ENCODE measurements at regions not wholly inside any gene's neighbourhood (a gene's known extent, or its start where the extent isn't known, plus 50 kb on each side); places are given as distances from the start of the nearest gene placed in this dataset.

DNA sequence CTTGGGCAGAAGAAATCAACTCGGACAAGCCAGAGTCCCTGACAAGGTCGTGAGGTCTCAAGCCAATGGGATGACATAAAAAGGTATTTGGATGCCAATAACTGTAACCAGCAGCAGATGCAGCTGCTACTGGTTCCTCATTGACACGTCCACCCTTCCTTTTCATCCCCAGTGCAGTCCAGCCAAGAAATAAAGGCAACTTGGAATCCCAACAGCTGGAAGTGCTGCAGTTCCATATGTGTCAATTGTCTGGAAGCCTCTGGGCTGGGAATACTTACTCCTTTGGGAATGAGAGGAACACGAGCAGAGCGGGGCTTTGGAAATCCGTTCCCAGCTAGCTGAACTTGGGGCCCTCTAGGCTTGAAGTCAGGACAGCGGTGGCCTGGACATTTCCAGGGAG, 360.4 kb upstream of the ZFHX3 start:
- Histone ChIP-seq H3K4me3 (no peak overlapping the region), H3K36me3 (no peaks in the 10 kb centered on the region), H3K27ac (no peak overlapping the region), H3K27me3 (no peaks in the 10 kb centered on the region), H3K4me1 (no peaks in the 10 kb centered on the region), H3K9me3 (no peaks in the 10 kb centered on the region)
- DNase-seq (ENCODE audit: low spot score in 2 of 2), result no peak
- WGBS, 2 donors, result 54 to 68% methylated on average over 7 of the region's 7 CpGs
- TF ChIP-seq EP300 (IDR thresholded peaks at IDR 0.05) (no peak), POLR2A (IDR thresholded peaks at IDR 0.05) (no peak)
- TF ChIP-seq, protein P1, sequence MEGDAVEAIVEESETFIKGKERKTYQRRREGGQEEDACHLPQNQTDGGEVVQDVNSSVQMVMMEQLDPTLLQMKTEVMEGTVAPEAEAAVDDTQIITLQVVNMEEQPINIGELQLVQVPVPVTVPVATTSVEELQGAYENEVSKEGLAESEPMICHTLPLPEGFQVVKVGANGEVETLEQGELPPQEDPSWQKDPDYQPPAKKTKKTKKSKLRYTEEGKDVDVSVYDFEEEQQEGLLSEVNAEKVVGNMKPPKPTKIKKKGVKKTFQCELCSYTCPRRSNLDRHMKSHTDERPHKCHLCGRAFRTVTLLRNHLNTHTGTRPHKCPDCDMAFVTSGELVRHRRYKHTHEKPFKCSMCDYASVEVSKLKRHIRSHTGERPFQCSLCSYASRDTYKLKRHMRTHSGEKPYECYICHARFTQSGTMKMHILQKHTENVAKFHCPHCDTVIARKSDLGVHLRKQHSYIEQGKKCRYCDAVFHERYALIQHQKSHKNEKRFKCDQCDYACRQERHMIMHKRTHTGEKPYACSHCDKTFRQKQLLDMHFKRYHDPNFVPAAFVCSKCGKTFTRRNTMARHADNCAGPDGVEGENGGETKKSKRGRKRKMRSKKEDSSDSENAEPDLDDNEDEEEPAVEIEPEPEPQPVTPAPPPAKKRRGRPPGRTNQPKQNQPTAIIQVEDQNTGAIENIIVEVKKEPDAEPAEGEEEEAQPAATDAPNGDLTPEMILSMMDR (IDR thresholded peaks at IDR 0.05), result no peak

DNA sequence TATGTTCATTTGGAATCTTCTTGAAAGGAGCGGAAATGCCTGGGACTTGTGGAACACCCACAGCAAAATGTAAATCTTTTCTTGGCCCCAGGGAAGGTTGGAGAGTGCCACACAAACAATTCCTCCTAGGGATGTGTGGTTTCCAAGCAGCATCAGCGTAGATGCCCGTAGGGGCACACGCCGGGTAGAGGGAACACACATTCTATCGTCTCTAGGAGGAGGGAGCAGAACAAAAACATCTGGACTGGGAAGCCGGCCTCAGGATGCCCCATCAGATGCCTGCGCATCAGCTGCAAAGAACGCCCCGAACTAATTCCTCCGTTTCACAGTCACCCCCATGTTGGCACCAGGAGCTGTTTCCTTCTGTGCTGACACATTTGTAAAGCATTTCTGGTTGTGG, 357.9 kb upstream of the ZFHX3 start:
- DNase-seq (ENCODE audit: low spot score in 2 of 2), result no peak
- WGBS, 2 donors, result 75 to 84% methylated on average over 11 of the region's 11 CpGs
- TF ChIP-seq POLR2A (IDR thresholded peaks at IDR 0.05), result no peak

DNA sequence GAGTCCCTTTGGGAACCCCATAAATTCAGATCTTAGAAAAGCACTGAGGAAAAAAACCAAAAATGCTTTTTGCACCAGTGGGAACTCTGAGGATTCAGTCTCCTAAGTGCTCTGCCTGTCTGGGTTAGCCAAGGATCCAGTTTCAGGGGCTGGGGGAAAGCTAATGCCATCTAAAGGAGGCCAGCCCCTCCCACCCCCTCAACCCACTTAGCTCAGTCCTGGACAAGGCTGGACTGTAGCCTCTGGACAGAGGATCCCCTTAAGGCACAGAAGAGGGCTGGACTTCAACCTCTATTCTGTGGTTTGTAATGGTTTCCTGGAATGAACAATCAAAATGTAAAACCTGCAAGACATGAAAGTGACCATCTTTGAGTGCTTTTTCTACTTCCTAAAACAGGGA, 356.1 kb upstream of the ZFHX3 start:
- TF ChIP-seq POLR2A (IDR thresholded peaks at IDR 0.05), result no peak
- H3K36me3 ChIP-seq, result no peaks in the 10 kb centered on the region
- no peaks in the 10 kb centered on the region for H3K4me1 ChIP-seq
- no peaks in the 10 kb centered on the region for H3K9me3 ChIP-seq
- no peaks in the 10 kb centered on the region for H3K27me3 ChIP-seq
- H3K4me3 ChIP-seq, result no peak overlapping the region
- DNase-seq (ENCODE audit: low spot score in 2 of 2), result no peak
- no peak overlapping the region for H3K27ac ChIP-seq

More for the DNA sequence above, 357.9 kb upstream of the ZFHX3 start:
- no peaks in the 10 kb centered on the region for H3K27me3 ChIP-seq
- H3K9me3 ChIP-seq, result no peaks in the 10 kb centered on the region
- no peak overlapping the region for H3K4me3 ChIP-seq
- H3K36me3 ChIP-seq, result no peaks in the 10 kb centered on the region
- H3K4me1 ChIP-seq, result no peaks in the 10 kb centered on the region
- H3K27ac ChIP-seq, result no peak overlapping the region

DNA sequence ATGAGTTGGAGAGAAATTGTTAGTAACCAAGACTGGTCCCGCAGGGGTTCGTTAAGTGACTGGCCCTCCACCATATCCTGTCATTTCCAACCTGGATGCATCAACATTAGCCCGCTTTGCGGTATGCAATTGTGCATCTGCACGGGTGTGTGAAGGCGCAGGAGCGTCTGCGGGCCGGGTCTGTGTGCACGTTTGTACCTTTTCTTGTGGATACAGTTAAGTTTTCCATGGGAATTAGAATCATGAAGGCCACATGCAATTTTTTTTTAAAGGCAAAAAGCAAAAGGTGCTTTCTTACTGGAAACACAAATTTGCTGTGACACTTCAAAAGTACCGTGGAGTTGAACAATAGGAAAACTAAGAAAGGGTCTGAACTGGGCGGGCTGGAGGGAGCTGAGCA, 355.4 kb upstream of the ZFHX3 start:
- no peak for DNase-seq (ENCODE audit: low spot score in 2 of 2)
- Histone ChIP-seq H3K27ac (no peak overlapping the region), H3K4me1 (no peaks in the 10 kb centered on the region), H3K36me3 (no peaks in the 10 kb centered on the region), H3K4me3 (no peak overlapping the region), H3K27me3 (no peaks in the 10 kb centered on the region), H3K9me3 (no peaks in the 10 kb centered on the region)
- WGBS, 2 donors, result 86 to 91% methylated on average over 12 of the region's 12 CpGs
- no peak for TF ChIP-seq POLR2A (IDR thresholded peaks at IDR 0.05)
- TF ChIP-seq EP300 (IDR thresholded peaks at IDR 0.05), result no peak
- TF ChIP-seq, protein P1 (IDR thresholded peaks at IDR 0.05), result no peak

DNA sequence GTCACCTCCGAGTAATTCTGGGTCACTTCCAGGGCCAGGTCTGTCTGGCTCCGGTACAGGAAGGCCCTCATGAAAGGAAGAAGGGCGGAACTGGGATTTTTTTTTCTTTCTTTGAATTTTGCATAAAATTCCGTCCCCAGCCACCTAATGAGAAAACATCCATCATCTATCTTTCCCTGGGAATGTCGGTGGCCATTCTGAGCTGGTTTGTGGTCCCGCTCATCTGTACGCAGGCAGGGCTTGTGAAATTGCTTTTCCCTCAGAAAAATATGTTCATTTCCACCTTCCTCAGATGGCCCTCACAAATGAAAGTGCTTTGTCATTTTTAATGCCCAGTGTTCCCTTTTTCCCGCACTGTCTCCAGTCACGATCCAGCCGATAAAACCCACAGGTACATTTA, 353.0 kb upstream of the ZFHX3 start:
- Histone ChIP-seq H3K27me3 (no peaks in the 10 kb centered on the region), H3K27ac (no peak overlapping the region), H3K4me1 (no peaks in the 10 kb centered on the region), H3K9me3 (no peaks in the 10 kb centered on the region), H3K4me3 (no peak overlapping the region), H3K36me3 (no peaks in the 10 kb centered on the region)
- DNase-seq (ENCODE audit: low spot score in 2 of 2), result no peak
- WGBS, 2 donors, result 87 to 90% methylated on average over 10 of the region's 10 CpGs
- TF ChIP-seq EP300 (IDR thresholded peaks at IDR 0.05) (no peak), POLR2A (IDR thresholded peaks at IDR 0.05) (no peak)
- TF ChIP-seq, protein P1 (IDR thresholded peaks at IDR 0.05), result no peak

DNA sequence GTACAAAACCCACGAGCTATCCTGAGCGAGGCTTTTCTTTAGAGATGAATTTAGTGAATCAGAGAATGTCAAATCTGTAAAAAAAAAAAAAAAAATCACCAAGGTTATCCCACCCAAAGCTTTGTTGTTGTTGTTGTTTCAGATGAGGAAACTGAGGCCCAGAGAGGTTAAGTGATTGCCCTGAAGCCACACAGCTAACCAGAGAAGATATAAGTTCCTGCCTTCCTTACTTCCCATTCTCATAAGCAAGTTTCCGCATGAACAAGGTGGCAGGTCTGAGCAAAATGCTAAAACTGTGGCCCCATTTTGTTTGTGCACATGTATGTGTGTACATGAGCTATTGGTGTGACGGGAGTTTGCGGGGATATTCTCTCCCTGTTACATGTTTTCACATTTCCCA, 352.1 kb upstream of the ZFHX3 start:
- Histone ChIP-seq H3K4me3 (no peak overlapping the region), H3K9me3 (no peaks in the 10 kb centered on the region), H3K36me3 (no peaks in the 10 kb centered on the region), H3K27ac (no peak overlapping the region), H3K27me3 (no peaks in the 10 kb centered on the region), H3K4me1 (no peaks in the 10 kb centered on the region)
- DNase-seq (ENCODE audit: low spot score in 2 of 2), result no peak
- TF ChIP-seq POLR2A (IDR thresholded peaks at IDR 0.05) (no peak), EP300 (IDR thresholded peaks at IDR 0.05) (no peak)
- TF ChIP-seq, protein P1 (IDR thresholded peaks at IDR 0.05), result no peak
- WGBS, 2 donors, result 80 to 84% methylated on average over 5 of the region's 5 CpGs

Measured in tibial nerve (tissue), 4 donors.